ENCODE measurements at regions not wholly inside any gene's neighbourhood (a gene's known extent, or its start where the extent isn't known, plus 50 kb on each side); places are given as distances from the start of the nearest gene placed in this dataset.
"Not testable (repeated sequence)": the region's sequence is repeated elsewhere in the genome, so short reads cannot be mapped to it uniquely, and the experiment has no call there.

DNA sequence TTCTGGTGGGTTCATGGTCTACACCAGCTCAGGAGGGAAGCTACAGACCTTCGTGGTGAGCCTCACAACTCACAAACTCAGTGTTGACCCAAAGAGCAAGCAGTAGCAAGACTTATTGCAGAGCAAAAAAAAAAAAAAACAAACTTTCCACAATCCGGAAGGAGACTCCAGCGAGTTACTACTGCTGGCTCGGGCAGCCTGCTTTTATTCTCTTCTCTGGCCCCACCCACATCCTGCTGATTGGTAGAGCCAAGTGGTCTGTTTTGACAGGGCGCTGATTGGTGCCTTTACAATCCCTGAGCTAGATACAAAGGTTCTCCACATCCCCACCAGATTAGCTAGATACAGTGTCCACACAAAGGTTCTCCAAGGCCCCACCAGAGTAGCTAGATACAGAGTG lies 135.6 kb upstream of the TMEM170B start:
- H3K79me2 ChIP-seq (ENCODE audit: control insufficient read depth, insufficient read depth, low read length); H3K9ac ChIP-seq (ENCODE audit: control insufficient read depth, insufficient read depth, low read length); H4K20me1 ChIP-seq (ENCODE audit: control insufficient read depth, insufficient read depth); H3K4me2 ChIP-seq (ENCODE audit: control insufficient read depth, insufficient read depth); H3K9me3 ChIP-seq (replicated peaks; ENCODE audit: control insufficient read depth, insufficient read depth, low read length); H3K27ac ChIP-seq (ENCODE audit: control insufficient read depth, insufficient read depth); H3K36me3 ChIP-seq (ENCODE audit: control insufficient read depth in 2 of 2, insufficient read depth in 2 of 2, low read length in 1 of 2); BruUV-seq (replicated peaks); H2AFZ ChIP-seq (ENCODE audit: control insufficient read depth, low read depth, low read length); FAIRE-seq; intact Hi-C loops (cut with micrococcal nuclease; ENCODE audit: unreplicated experiment); H3K27me3 ChIP-seq (replicated peaks in 1 of 2; ENCODE audit: control insufficient read depth in 2 of 2, insufficient read depth in 2 of 2, low read length in 1 of 2); ATAC-seq; H3K4me3 ChIP-seq; in situ Hi-C loops (cut with MboI); DNase-seq (ENCODE audit: low read depth, low spot score): not testable (repeated sequence)
- 96% methylated on average over 5 of the region's 5 CpGs for WGBS (ENCODE audit: insufficient coverage, insufficient replicate concordance, low lambda C conversion rate, missing lambda C conversion rate)
- ChIA-PET SMC1A (ENCODE audit: uncharacterized antibody, unreplicated experiment) (interaction anchor here (0.7 to 16.4 kb wide), 6 partner anchors 8 to 34 kb away, joined by 3 to 177 read pairs (median 4); no protein-coding TSS in a partner anchor), POLR2A (interaction anchor here (1.6 to 2.1 kb wide), 2 partner anchors 10 to 17 kb away, joined by 5 to 6 read pairs; no protein-coding TSS in a partner anchor), RAD21 (ENCODE audit: unreplicated experiment) (interaction anchor here (0.9 kb wide), 1 partner anchor 15 kb away, joined by 3 read pairs; no protein-coding TSS in a partner anchor), CTCF (interaction anchor here (0.6 to 1.5 kb wide), 4 partner anchors 9 to 19 kb away, joined by 3 to 4 read pairs (median 3); no protein-coding TSS in a partner anchor)
- H3K4me1 ChIP-seq (ENCODE audit: control insufficient read depth, insufficient read depth, low read length): peaks cover 11% of the 10 kb centered on the region

- FAIRE-seq: no peak
- Histone ChIP-seq H3K9ac (ENCODE audit: control insufficient read depth, insufficient read depth, low read length) (no peak overlapping the region), H3K79me2 (ENCODE audit: control insufficient read depth, insufficient read depth, low read length) (no peaks in the 10 kb centered on the region), H3K9me3 (replicated peaks; ENCODE audit: control insufficient read depth, insufficient read depth, low read length) (no peaks in the 10 kb centered on the region; the same call in 2 of the 3 replicates), H3K4me1 (ENCODE audit: control insufficient read depth, insufficient read depth, low read length) (peaks cover 7% of the 10 kb centered on the region), H3K27ac (ENCODE audit: control insufficient read depth, insufficient read depth) (no peak overlapping the region), H3K36me3 (ENCODE audit: control insufficient read depth in 2 of 2, insufficient read depth in 2 of 2, low read length in 1 of 2) (no peaks in the 10 kb centered on the region), H4K20me1 (ENCODE audit: control insufficient read depth, insufficient read depth) (no peaks in the 10 kb centered on the region), H3K4me3 (no peak overlapping the region), H3K4me2 (ENCODE audit: control insufficient read depth, insufficient read depth) (no peak overlapping the region), H2AFZ (ENCODE audit: control insufficient read depth, low read depth, low read length) (no peak overlapping the region), H3K27me3 (replicated peaks in 1 of 2; ENCODE audit: control insufficient read depth in 2 of 2, insufficient read depth in 2 of 2, low read length in 1 of 2) (no peaks in the 10 kb centered on the region)
- ChIA-PET POLR2A (interaction anchor here (1.2 to 1.6 kb wide), 2 partner anchors 16 to 17 kb away, joined by 5 to 7 read pairs; no protein-coding TSS in a partner anchor), RAD21 (ENCODE audit: unreplicated experiment) (interaction anchor here (0.7 to 1.2 kb wide), 3 partner anchors 15 to 253 kb away, joined by 3 to 4 read pairs (median 4); no protein-coding TSS in a partner anchor), CTCF (interaction anchor here (0.7 to 1.1 kb wide), 2 partner anchors 16 to 32 kb away, joined by 3 read pairs; no protein-coding TSS in a partner anchor), SMC1A (ENCODE audit: uncharacterized antibody, unreplicated experiment) (interaction anchor here (0.7 to 16.4 kb wide), 6 partner anchors 12 to 122 kb away, joined by 3 to 177 read pairs (median 8); no protein-coding TSS in a partner anchor)
- 62% methylated on average over 6 of the region's 6 CpGs for WGBS (ENCODE audit: insufficient coverage, insufficient replicate concordance, low lambda C conversion rate, missing lambda C conversion rate)
- in situ Hi-C loops (cut with MboI): no loop called here
- DNase-seq (ENCODE audit: low read depth, low spot score): no peak
- intact Hi-C loops (cut with micrococcal nuclease; ENCODE audit: unreplicated experiment): no loop called here
- no TSS peak for BruUV-seq (replicated peaks)
- no peak for ATAC-seq
- TF ChIP-seq CREB1 (IDR thresholded peaks at IDR 0.05; ENCODE audit: low read depth): no peak
- TF ChIP-seq, protein P1, sequence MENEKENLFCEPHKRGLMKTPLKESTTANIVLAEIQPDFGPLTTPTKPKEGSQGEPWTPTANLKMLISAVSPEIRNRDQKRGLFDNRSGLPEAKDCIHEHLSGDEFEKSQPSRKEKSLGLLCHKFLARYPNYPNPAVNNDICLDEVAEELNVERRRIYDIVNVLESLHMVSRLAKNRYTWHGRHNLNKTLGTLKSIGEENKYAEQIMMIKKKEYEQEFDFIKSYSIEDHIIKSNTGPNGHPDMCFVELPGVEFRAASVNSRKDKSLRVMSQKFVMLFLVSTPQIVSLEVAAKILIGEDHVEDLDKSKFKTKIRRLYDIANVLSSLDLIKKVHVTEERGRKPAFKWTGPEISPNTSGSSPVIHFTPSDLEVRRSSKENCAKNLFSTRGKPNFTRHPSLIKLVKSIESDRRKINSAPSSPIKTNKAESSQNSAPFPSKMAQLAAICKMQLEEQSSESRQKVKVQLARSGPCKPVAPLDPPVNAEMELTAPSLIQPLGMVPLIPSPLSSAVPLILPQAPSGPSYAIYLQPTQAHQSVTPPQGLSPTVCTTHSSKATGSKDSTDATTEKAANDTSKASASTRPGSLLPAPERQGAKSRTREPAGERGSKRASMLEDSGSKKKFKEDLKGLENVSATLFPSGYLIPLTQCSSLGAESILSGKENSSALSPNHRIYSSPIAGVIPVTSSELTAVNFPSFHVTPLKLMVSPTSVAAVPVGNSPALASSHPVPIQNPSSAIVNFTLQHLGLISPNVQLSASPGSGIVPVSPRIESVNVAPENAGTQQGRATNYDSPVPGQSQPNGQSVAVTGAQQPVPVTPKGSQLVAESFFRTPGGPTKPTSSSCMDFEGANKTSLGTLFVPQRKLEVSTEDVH (IDR thresholded peaks at IDR 0.05; ENCODE audit: low read depth, partially characterized antibody): no peak
- no peak for TF ChIP-seq PAX8 (IDR thresholded peaks at IDR 0.05)
- no peak for TF ChIP-seq PRDM15 (CRISPR knock-in tag; IDR thresholded peaks at IDR 0.05)
These were observed 138.9 kb upstream of the TMEM170B start for GRCh38 chr6:11398451-11399326.

All from GM12878 (cell line).